OCI-LY7 (cell line): ENCODE measurements at regions not wholly inside any gene's neighbourhood (a gene's known extent, or its start where the extent isn't known, plus 50 kb on each side); places are given as distances from the start of the nearest gene placed in this dataset.

Source experiments
- EZH2phosphoT487 ChIP-seq: fragments of 200-600 bp; sonication (generic); IDR thresholded peaks from 2 replicates; pipeline ENCODE4 v1.6.1; 2018; ENCODE audit warnings: low read depth, borderline replicate concordance, mild to moderate bottlenecking, mixed run types, antibody characterized with exemption, low read length, moderate library complexity, mixed read lengths
- TF ChIP-seq, protein P1 (sequence below): fragments of 200-600 bp; sonication (generic); conservative IDR thresholded peaks from 2 replicates; pipeline ENCODE4 v1.5.1; 2014; ENCODE audit warnings: mild to moderate bottlenecking, antibody characterized with exemption, low read length, moderate library complexity, mixed read lengths

- TF ChIP-seq, protein P1, sequence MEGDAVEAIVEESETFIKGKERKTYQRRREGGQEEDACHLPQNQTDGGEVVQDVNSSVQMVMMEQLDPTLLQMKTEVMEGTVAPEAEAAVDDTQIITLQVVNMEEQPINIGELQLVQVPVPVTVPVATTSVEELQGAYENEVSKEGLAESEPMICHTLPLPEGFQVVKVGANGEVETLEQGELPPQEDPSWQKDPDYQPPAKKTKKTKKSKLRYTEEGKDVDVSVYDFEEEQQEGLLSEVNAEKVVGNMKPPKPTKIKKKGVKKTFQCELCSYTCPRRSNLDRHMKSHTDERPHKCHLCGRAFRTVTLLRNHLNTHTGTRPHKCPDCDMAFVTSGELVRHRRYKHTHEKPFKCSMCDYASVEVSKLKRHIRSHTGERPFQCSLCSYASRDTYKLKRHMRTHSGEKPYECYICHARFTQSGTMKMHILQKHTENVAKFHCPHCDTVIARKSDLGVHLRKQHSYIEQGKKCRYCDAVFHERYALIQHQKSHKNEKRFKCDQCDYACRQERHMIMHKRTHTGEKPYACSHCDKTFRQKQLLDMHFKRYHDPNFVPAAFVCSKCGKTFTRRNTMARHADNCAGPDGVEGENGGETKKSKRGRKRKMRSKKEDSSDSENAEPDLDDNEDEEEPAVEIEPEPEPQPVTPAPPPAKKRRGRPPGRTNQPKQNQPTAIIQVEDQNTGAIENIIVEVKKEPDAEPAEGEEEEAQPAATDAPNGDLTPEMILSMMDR = no peak
- no peak for TF ChIP-seq EZH2phosphoT487
These were observed 74.3 kb upstream of the CTXND1 start for GRCh38 chr15:80326270-80326669.
